ENCODE measurements at regions not wholly inside any gene's neighbourhood (a gene's known extent, or its start where the extent isn't known, plus 50 kb on each side); places are given as distances from the start of the nearest gene placed in this dataset.

DNA sequence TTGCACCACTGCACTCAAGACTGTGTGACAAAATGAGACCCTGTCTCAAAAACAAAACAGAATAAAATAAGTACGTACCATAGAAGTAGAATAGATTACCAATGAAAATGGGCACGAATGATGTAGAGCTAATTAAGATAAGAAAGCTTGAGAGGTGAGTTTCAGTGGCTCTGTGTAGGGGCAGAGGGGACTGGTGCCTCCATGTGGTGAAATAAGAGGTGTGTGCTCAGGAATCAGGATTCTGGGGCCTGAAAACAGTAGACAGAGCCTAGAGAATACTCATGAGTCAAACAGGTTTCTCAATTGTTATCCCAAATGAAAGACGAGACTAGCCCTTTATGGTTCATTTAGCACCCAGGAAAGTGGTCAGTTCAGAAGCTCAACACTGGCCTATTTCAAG is 1145.1 kb downstream of the FLRT2 start:
- no peaks in the 10 kb centered on the region for H3K27me3 Mint-ChIP-seq
- Histone ChIP-seq H3K27me3 (ENCODE audit: control insufficient read depth in 1 of 2, insufficient read depth in 2 of 2, low read length in 2 of 2) (no peaks in the 10 kb centered on the region), H3K4me3 (ENCODE audit: low read length) (no peak overlapping the region), H3K36me3 (ENCODE audit: insufficient read depth, low read length) (no peaks in the 10 kb centered on the region), H3K27ac (ENCODE audit: low read depth in 1 of 2, low read length in 2 of 2) (no peak overlapping the region), H3K9me3 (ENCODE audit: control insufficient read depth in 1 of 2, insufficient read depth in 1 of 2, low read length in 2 of 2) (no peaks in the 10 kb centered on the region), H3K4me1 (ENCODE audit: insufficient read depth, low read length) (no peaks in the 10 kb centered on the region)
- POLR2A ChIA-PET = no interaction called here
- no peak overlapping the region for H3K27ac Mint-ChIP-seq
- ATAC-seq (ENCODE audit: poor library complexity) (no peak), DNase-seq (no peak)
- H3K9me3 Mint-ChIP-seq = no peaks in the 10 kb centered on the region
- no peak overlapping the region for H3K4me3 Mint-ChIP-seq
- TF ChIP-seq, protein P1, sequence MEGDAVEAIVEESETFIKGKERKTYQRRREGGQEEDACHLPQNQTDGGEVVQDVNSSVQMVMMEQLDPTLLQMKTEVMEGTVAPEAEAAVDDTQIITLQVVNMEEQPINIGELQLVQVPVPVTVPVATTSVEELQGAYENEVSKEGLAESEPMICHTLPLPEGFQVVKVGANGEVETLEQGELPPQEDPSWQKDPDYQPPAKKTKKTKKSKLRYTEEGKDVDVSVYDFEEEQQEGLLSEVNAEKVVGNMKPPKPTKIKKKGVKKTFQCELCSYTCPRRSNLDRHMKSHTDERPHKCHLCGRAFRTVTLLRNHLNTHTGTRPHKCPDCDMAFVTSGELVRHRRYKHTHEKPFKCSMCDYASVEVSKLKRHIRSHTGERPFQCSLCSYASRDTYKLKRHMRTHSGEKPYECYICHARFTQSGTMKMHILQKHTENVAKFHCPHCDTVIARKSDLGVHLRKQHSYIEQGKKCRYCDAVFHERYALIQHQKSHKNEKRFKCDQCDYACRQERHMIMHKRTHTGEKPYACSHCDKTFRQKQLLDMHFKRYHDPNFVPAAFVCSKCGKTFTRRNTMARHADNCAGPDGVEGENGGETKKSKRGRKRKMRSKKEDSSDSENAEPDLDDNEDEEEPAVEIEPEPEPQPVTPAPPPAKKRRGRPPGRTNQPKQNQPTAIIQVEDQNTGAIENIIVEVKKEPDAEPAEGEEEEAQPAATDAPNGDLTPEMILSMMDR (IDR thresholded peaks at IDR 0.05) = no peak
- no peaks in the 10 kb centered on the region for H3K36me3 Mint-ChIP-seq (ENCODE audit: low read depth)
- CTCF ChIA-PET = no interaction called here
- intact Hi-C loops (cut with DNase I, micrococcal nuclease) = no loop called here
- H3K4me1 Mint-ChIP-seq (ENCODE audit: low read depth) = no peaks in the 10 kb centered on the region

DNA sequence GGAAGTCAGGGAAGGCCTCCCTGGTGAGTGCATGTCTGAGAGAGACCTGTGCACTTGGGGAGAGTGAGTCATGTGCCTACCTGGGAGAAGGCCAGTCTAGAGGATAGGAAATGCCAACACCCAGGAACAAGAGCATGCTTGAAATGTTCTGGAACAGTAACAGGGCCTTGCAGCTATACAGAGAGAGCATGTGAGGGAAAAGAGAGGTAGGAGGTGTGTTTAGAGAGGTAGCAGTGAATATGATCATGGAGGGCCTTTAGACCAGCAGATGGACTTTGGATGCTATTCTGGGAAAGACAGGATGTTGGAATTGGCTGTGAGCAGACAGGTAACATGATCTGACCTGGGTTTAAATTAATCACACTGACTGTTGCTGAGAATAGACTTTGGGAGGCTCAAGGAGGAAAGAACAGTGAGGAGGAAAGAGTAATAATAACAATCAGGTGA is 1143.6 kb downstream of the FLRT2 start:
- Histone ChIP-seq H3K4me3 (ENCODE audit: low read length) (no peak overlapping the region), H3K27me3 (ENCODE audit: control insufficient read depth in 1 of 2, insufficient read depth in 2 of 2, low read length in 2 of 2) (no peaks in the 10 kb centered on the region), H3K4me1 (ENCODE audit: insufficient read depth, low read length) (no peaks in the 10 kb centered on the region), H3K27ac (ENCODE audit: low read depth in 1 of 2, low read length in 2 of 2) (no peak overlapping the region), H3K36me3 (ENCODE audit: insufficient read depth, low read length) (no peaks in the 10 kb centered on the region), H3K9me3 (ENCODE audit: control insufficient read depth in 1 of 2, insufficient read depth in 1 of 2, low read length in 2 of 2) (no peaks in the 10 kb centered on the region)
- DNase-seq (no peak), ATAC-seq (ENCODE audit: poor library complexity) (no peak)
- ChIA-PET POLR2A (no interaction called here), CTCF (no interaction called here)
- Mint-ChIP-seq H3K4me3 (no peak overlapping the region), H3K9me3 (peaks cover 2% of the 10 kb centered on the region), H3K27me3 (no peaks in the 10 kb centered on the region), H3K36me3 (ENCODE audit: low read depth) (no peaks in the 10 kb centered on the region), H3K4me1 (ENCODE audit: low read depth) (no peaks in the 10 kb centered on the region), H3K27ac (no peak overlapping the region)
- intact Hi-C loops (cut with DNase I, micrococcal nuclease) = no loop called here
- TF ChIP-seq, protein P1 (IDR thresholded peaks at IDR 0.05) = no peak

DNA sequence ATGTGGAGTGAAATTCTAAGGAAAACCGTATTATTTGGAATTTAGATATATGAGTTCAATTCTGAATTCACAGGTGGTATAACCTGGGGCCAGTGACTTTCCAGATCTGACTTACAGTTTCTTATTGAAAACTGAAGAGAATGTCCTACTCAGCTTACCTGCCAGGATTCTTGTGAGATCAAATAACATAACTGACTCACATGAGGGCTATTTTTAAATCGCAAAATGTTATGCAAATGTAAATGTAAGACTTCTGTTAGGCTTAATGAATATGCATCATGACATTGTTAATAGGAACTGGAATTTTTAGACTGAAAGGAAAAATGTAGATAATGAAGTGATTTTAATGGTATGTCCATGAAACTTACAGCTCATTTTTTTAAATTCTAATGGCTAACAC is 1142.1 kb downstream of the FLRT2 start:
- TF ChIP-seq, protein P1 (IDR thresholded peaks at IDR 0.05) = no peak
- DNase-seq (no peak), ATAC-seq (ENCODE audit: poor library complexity) (no peak)
- no peaks in the 10 kb centered on the region for H3K27me3 ChIP-seq (ENCODE audit: control insufficient read depth in 1 of 2, insufficient read depth in 2 of 2, low read length in 2 of 2)
- Mint-ChIP-seq H3K27me3 (no peaks in the 10 kb centered on the region), H3K9me3 (peaks cover 2% of the 10 kb centered on the region), H3K36me3 (ENCODE audit: low read depth) (no peaks in the 10 kb centered on the region), H3K27ac (no peak overlapping the region), H3K4me1 (ENCODE audit: low read depth) (no peaks in the 10 kb centered on the region), H3K4me3 (no peak overlapping the region)
- intact Hi-C loops (cut with DNase I, micrococcal nuclease) = no loop called here
- H3K4me1 ChIP-seq (ENCODE audit: insufficient read depth, low read length) = no peaks in the 10 kb centered on the region
- no peaks in the 10 kb centered on the region for H3K9me3 ChIP-seq (ENCODE audit: control insufficient read depth in 1 of 2, insufficient read depth in 1 of 2, low read length in 2 of 2)
- POLR2A ChIA-PET = no interaction called here
- no peaks in the 10 kb centered on the region for H3K36me3 ChIP-seq (ENCODE audit: insufficient read depth, low read length)
- no peak overlapping the region for H3K27ac ChIP-seq (ENCODE audit: low read depth in 1 of 2, low read length in 2 of 2)
- H3K4me3 ChIP-seq (ENCODE audit: low read length) = no peak overlapping the region
- CTCF ChIA-PET = no interaction called here
